ELR (cell line): ENCODE measurements at regions not wholly inside any gene's neighbourhood (a gene's known extent, or its start where the extent isn't known, plus 50 kb on each side); places are given as distances from the start of the nearest gene placed in this dataset.
"Not testable (repeated sequence)": the region's sequence is repeated elsewhere in the genome, so short reads cannot be mapped to it uniquely, and the experiment has no call there.

Experiments
- DNase-seq: peaks from one replicate; pipeline ENCODE4 v3.0.0-alpha.2; 2015; ENCODE audit warnings: low read depth

DNA sequence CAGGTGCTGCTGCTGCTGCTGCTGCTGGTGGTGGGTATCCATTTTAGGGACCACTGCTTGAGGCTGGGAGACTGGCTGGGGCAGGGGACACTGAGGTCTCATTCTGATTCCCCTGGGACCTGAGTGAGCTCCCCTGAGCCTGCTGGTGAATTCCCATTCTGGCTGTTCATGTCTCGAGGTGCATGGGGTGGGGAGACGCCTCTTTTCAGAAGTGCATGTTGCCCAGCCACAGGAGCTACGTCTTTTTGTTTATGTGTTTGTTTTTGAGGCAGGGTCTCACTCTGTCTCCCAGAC is 133.4 kb downstream of the RHOU start:
- no peak for DNase-seq

DNA sequence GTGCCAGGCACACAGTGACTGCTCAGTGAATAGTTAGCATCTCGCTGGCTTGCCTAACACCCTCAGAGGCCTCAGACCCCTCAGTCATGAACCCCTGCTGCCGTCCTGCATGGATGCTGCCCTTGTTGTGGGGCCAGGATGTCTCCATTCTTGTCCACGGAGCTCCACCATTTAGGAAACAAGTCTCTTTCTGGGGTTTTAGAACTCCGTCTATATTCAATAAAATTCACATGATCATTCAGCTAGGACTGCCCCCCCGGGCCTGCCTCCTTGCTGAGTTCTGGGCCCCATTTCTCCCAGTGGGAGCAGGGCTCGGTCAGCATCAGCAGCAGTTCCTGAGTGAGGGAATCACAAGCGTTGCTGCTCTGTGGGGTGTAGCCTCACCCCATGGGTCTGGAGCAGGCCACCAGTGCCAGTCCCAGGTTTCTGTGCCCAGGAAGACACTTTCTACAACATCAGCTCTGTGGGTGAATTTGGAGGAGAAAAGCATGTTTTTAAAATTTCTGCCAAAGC is 134.1 kb downstream of the RHOU start:
- no peak for DNase-seq

DNA sequence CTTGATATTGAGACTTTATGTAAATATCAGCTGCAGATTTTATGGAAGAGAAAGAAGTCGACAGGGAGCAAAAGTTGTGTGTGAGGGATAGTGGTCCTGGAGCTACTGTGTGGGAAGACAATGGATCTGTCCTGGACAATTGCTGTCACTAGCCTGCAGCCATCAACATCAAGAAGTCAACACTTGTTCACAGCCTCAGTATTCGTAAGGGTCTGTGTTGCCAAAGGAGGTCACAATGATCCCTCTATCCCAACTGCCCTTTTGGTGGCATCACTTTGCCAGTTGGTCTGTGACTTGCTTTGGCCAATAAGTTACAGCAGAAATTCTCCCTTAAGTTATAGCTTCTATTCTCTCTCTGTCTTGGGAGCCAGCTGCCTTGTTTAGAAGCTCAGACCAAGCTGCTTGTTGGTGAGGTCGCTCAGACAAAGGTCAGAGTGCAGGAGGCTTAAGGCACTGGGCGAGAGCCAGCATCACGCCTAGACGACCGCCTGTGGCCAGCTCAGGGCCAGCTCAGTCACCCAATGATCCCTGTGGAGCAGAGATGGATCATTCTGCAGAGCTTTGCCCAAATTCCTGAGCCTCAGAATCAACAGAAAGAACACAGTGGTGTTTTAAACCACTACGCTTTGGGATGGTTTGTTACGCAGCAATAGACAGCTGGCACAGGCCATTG is 134.9 kb downstream of the RHOU start:
- no peak for DNase-seq

DNA sequence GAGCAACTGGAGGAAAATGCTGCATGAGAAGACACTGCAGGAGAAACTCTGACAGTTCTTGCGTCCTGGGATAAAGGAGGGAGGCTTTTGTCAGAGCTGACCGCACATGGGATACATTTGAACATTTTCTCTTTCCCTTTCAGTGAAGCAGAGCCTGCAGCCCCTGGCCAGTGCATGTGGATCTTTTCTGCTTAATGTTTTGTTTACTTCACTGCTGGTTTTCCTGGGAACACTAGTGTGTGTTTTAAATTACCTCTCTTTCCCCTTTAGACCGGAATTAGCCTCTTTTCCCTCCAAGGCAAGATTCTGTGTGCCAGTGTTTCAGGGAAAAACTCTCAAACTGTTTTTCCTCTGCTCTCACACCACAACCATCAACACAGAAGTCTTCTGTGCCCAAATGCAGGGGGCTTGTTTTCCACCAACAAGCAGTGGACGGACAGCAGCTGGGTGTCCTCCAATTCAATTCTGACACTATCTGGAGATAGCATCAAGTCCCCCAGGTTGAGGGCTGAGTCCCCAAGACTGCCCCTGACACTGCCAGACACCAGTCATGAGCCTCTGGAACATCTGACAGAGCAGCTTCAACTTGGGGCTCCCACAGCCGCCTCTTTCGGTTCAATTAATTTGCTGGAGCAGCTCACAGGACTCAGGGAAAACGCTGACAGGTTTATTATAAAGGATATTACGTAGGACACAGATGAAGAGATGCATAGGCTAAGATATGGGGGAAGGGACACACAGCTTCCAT is 136.2 kb downstream of the RHOU start:
- no peak for DNase-seq

DNA sequence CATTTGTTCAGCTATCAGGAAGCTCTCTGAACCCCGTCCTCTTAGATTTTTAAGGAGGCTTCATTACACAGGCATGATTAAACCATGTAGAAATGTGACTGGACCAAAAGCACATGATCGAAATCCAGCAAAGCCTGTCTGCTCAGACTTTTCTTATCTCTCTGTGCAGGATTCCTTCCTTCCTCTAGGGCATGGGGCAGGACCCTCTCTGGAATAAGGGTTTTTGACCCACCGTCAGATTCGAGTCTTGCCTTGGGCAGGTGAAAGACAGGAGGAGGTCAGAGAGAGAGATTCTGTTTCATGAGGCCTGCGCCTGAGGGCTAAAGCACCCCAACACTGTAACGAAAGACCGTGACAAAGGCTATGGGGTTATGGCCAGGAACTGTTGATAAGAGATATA is 136.8 kb downstream of the RHOU start:
- DNase-seq, result no peak

DNA sequence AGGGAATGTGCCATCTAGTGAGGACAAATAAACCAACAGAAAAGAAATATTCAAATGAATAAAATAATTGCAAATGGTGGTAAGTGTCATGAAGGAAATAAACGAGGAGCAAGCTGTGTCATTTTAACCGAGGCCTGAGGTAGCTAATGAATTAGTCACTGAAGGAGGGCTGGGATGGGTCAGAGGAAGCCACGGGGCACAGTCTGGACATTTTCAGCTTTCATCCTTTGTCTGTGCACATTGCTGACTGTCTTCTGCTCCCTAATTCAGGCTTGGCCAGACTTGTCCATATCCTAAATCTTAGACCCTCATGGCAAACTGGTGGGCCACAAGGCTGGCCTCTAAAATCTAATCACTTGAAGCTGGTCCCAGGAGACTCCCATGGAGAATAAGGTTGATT is 138.4 kb downstream of the RHOU start:
- DNase-seq, result peak; percentile 6

DNA sequence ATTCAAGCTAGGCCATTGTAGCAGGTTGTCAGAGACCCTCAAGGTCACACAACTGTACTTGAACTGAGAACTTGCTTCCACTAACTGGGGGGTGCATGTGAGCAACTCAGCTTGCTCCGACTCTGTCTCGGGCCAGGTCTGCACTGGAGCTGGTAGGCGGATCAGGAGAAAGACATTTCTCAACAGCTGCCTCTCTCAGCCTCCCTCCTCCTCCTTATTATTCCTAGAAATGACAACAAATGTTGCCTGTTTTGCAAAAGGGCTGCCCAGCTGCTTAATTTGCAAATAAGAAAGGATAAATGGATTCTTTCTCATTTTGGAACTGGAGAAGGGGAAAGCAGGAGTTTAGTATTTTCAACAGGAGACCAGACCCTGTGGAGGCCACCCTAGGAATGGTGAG is 140.5 kb downstream of the RHOU start:
- DNase-seq, result no peak

DNA sequence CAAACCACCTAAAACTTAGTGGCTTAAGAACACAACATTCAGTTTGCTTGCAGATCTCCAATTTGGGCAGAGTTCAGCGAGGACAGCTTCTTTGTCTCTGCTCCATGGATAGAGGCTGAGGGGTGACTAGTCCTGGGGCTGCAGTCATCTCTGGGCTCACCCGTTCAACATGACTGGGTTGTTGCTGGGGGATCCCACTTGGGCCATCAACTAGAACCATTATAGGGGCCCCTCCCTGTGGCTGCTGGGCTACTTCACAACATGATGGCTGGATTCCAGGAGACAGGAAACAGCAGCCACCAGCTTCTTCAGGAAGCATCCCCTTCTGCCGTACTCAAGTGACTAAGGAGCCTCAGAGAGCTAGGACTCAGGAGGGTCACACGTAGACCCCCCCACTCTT is 140.9 kb downstream of the RHOU start:
- no peak for DNase-seq

DNA sequence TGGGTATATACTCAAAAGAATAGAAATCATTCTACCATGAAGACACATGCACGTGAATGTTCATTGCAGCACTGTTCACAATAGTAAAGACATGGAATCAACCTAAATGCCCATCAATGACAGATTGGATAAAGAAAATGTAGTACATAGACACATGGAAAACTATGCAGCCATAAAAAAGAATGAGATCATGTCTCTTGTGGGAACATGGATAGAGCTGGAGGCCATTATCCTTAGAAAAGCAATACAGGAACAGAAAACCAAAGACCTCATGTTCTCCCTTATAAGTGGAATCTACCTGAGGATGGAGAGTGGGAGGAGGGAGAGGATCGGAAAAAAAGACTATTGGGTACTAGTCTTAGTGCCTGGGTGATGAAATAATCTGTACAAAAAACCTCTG is 143.9 kb downstream of the RHOU start:
- DNase-seq, result no peak

DNA sequence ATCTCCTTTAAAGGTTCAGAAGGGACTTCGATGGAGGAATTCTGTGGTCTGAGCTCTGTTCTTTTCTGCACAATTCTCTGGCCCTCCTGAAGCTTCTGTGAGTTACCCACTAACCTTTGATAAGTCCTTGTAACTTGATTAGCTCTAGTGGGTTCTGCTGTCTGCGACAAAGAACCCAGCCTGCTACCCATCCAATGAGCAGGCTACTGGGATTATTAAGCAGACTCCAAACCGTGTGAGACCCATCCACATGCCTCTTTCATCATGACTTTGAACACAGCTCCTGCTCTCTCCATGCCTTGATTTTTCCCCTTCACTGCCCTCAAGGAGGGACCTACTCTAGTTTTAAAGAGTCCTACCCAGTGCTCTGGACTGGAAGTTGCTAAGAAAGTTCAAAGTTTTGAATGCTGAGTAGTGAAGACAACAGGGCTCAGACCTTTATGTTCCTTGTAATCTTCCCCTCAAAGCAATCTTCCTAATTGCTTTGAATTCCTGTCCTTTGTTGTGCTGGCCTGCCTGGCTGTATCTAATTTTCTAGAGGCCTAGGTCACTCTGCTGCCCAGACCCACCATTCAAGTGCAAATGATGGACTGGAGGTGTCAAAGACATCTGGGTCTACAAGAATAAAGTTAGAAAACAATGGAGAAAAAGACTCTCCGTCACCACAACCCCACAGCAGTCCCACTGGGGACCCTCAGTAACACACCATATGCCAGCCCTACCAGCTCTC is 146.9 kb downstream of the RHOU start:
- DNase-seq, result no peak

DNA sequence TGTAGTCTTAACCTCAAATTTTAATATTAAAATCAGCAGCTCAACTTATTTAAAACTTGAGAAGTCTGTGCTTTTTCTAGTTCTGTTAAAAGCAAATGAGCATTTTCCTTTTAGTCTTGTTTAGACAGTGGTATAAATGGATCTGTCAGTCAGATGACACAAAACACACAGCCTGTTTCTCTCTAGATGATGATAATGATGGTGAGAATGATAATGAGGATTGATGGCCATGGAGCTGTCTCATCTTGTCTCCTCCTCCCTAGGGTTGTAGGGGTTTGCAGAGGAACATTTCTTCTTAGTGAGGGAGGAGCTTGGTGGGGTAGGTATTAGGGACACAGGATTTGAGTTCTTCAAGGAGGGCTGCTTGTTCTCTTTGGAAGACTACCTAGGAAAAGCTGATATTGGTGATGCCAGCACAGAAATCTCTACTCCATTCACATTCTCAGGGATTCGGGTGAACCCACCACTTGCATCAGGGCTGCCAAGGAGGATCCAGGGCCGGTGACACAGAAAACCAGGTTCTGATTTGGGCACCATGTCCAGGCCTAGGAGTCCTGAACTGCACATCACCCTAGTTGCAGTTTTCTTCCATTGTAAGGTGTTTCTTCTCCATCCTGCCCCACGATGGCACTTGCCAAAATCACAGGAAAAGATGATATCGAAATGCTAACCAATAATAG is 147.6 kb downstream of the RHOU start:
- DNase-seq, result no peak

DNA sequence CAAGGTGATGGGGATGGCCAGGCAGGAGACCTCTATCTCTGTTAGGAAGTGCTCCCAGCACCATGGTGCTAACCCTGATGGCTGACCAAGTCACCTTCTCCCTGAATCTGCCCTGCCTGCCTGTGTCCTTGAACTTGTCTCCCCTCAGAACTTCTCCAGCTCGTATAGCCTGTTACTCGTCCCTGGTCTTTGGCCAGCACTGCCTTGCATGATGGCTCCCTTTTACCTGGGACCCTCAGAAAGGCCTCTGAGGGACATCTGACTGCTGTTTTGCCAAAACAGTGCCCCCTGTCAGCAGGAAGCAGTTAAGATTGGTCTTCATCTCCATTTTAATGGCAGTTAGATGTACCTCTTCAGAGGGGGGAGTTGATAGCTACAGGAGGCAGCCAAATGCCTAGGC is 148.3 kb downstream of the RHOU start:
- DNase-seq, result no peak

DNA sequence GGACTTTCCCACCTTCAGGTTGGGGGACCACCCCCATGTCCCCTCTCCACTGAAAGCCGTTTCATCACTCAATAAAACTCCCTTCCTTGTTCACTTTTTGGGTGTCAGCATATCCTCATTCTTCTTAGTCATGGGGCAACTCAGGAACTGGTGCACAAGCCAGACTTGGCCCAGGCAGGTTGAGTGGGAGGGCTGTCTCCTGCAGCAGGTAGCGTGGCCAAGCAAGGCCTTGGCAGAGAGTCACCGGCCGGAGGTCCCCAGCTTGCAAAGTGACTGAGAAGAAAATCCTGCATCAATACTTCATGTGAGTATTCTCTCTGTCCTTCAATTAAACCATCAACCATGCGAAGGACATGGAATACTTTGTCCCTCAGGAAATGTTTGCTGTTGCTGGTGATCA is 148.9 kb downstream of the RHOU start:
- DNase-seq, result no peak

DNA sequence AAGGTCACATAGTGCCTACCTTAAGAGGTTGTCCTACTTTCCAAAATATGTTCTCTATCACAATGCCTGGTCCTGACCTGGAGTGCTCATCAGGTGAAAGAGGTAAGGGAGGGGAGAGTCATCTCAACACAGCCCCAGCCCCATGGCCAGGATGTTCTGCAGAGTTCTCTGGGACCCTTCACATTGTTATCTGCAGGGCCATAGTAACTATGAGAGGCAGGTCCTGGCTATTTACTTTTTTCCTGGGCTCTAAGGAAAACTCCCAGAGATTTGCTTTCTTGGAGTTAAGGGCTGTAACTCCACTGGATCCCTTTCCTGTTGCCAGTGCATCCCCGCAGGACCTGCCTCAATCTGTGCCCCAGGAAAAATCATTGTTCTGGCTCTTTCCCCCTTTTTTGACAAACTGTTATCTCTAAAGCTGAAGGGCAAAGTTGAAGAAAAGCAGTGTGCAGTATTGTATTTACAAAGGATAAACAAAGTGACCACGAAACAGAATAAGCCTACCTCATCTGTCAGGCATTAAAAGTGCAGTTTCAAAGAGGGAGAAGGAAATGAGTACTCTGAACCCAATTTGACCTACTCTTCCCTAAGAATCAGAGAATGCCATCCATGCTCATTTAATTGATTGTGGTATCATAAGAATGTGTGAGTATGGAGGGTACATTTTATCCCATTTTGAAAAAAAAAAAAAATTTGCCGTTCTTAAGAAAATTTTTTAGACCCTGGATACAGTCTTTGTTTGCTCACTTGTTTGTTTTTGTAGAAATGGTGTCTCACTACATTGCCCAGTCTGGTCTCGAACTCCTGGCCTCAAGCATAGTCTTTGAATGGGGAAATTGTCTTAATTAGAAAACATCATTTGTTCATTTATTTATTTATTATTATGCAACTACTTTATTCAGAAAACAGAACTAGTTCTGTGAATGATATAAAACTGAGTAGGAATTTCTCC is 149.6 kb downstream of the RHOU start:
- DNase-seq, result peak; percentile 4

DNA sequence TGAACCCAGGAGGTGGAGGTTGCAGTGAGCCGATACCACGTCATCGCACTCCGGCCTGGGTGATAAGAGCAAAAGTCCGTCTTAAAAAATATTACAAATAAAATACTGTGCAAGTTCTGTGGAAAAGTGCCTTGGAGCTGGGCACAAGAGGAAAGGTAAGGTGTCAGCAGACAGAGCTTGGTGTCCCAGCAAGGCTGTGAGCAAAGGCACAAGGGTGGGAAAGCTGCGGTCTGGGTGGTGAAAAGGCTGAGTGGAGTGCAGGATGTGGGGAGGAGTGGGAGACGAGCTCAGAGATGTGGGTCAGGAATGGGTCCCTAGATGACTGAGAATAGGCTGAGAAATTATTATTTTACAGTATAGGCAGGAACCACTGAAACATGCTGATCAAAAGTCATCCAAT is 150.6 kb downstream of the RHOU start:
- DNase-seq, result no peak

DNA sequence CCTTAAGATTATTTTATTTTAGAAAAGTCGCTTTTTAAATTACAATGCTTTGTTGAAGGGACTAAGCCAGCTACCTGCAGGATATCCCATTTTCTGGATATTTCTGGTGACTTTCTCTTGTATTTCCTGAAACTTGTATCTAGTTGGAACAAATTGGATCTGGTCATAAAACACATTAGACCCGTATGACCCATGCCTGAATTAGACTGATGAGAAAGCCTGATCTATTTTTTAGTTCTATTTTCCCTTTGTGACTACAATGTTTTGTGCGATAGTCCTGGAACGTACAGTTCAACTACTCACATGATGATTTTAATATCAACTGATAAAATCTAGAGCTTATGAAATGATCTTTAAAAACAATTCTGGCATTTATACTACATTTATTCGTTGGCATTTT is 151.8 kb downstream of the RHOU start:
- no peak for DNase-seq

DNA sequence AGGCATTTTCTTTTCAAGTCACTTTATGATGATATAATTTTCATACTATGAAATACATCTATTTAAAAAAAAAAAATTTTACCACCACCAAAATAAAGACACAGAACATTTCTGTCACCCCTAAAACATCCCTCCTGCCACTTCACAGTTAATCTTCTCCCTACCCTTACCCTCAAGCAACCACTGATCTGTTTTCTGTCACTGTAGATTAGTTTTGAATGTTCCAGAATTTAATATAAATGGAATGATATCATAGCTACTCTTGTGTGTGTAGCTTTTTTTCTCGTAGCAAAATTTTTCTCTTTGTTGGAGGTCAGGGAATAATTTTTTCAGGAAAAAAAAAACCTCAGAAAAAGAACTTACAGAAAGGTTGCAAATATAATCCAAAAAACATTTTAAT is 152.7 kb downstream of the RHOU start:
- DNase-seq, result no peak

DNA sequence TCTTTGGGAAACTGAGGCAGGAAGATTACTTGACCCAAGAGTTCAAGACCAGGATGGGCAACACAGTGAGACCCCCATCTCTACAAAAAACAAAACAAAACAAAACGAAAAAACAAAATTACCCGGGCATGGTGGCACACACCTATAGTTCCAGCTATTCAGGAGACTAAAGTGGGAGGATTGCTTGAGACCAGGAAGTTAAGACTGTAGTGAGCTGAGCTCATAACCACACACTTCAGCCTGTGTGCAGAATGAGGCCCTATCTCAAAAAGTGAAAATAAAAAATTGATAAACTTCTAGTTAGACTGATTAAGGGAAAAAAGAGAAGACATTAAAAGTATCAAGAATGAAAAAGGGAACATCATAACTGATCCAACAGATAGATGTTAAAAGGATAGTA is 154.0 kb downstream of the RHOU start:
- no peak for DNase-seq

DNA sequence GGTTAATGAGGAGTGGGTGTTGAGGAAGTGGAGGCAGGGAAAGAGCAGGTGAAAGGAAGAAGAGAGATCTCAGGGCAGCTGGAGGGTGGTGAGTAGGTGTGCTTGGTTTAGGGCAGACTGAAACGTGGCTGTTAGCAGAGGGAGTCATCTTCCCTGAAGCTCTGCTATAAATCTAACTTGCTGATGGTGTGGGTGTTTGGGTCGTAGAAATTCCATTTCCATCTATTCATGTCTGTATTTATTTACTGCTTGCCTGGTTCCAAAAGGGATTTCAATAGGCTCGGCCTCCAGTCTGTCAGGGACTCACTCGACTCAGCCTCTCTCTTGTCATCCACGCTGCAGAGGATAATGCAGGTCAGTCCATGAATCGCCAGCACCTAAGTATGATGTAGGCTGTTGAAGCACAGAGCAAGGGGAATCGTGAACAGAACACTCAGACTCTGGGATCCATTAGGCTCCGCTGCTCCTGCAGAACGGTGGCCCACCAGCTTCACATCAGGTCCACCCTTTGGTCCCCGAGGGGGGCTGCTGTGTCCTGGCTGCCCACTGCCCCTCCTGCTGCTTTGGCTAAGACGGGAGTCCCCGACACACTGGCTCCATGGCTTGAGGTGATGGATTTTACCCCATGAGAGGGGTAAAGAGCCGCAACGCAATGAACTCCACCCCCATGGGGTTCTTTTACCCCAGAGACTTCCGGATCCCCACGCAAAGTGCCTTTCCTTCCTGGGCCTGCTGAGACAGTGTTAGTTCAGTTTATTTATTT is 156.2 kb downstream of the RHOU start:
- no peak for DNase-seq

DNA sequence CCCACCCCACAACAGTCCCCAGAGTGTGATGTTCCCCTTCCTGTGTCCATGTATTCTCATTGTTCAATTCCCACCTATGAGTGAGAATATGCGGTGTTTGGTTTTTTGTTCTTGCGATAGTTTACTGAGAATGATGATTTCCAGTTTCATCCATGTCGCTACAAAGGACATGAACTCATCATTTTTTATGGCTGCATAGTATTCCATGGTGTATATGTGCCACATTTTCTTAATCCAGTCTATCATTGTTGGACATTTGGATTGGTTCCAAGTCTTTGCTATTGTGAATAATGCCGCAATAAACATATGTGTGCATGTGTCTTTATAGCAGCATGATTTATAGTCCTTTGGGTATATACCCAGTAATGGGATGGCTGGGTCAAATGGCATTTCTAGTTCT is 156.9 kb downstream of the RHOU start:
- not testable (repeated sequence) for DNase-seq

DNA sequence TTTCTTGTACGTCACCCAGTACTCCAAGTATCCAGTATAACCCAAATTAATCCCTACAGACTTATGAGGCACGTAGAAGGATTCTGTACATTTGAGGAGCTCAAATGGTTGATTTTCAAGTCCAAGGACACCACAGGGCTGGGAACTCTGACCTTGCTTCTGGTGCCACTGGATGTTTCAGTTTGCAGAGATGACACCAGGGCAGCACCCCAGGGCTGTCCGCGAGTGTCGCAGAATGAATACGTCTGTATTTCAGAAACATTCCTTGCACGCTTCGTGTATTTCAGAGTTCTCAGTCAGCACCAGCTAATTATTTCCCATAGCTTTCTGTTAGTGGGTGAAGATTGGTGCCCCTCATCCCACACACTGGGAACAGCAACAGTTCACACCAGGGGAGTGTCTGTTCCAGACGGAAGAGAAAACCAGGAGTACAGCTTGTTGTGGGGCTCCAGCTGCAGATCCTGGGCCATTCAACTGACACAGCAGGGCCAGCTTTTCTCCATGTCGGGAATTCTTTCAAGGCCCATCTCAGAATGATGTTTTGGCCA is 159.2 kb downstream of the RHOU start:
- DNase-seq, result no peak
